MCF 10A (cell line): ENCODE measurements at regions not wholly inside any gene's neighbourhood (a gene's known extent, or its start where the extent isn't known, plus 50 kb on each side); places are given as distances from the start of the nearest gene placed in this dataset.

Source experiments
- BruUV-seq: library from RNA; stranded (reverse); fragments of 400-500 nt; replicated peaks from 2 replicates; lab custom pipeline; 2021; lab: Mats Ljungman, UMichigan
- CTCF ChIA-PET: fragments of 300-600 bp; sonication (Branson Sonifier 250); formaldehyde crosslinking; extraction: SDS; loops from one replicate; lab custom pipeline; 2021; ENCODE audit warnings: antibody characterized with exemption, inconsistent platforms; lab: Yijun Ruan, JAX
- POLR2A ChIA-PET: fragments of 300-600, 350-650 bp; sonication (Branson Sonifier 250); formaldehyde crosslinking; extraction: SDS; loops from one replicate; lab custom pipeline; 2020; ENCODE audit warnings: antibody characterized with exemption, inconsistent platforms; lab: Yijun Ruan, JAX
- DNase-seq: peaks from one replicate; pipeline ENCODE4 v3.0.0-alpha.2; 2018; ENCODE audit not compliant: unreplicated experiment
- H3K27ac Mint-ChIP-seq: one replicate; pipeline ENCODE4 v1.8.0; 2022; ENCODE audit warnings: mild to moderate bottlenecking, low read depth, mixed read lengths; ENCODE audit not compliant: unreplicated experiment
- H3K27me3 Mint-ChIP-seq: one replicate; pipeline ENCODE4 v1.8.0; 2022; ENCODE audit warnings: mixed read lengths; ENCODE audit not compliant: insufficient read depth, unreplicated experiment
- H3K36me3 Mint-ChIP-seq: one replicate; pipeline ENCODE4 v1.8.0; 2022; ENCODE audit warnings: mild to moderate bottlenecking, moderate library complexity, mixed read lengths; ENCODE audit not compliant: insufficient read depth, unreplicated experiment
- H3K4me1 Mint-ChIP-seq: one replicate; pipeline ENCODE4 v1.8.0; 2022; ENCODE audit warnings: mixed read lengths; ENCODE audit not compliant: insufficient read depth, unreplicated experiment
- H3K4me3 Mint-ChIP-seq: one replicate; pipeline ENCODE4 v1.8.0; 2022; ENCODE audit warnings: mild to moderate bottlenecking, moderate library complexity, mixed read lengths; ENCODE audit not compliant: unreplicated experiment
- H3K9me3 Mint-ChIP-seq: one replicate; pipeline ENCODE4 v1.8.0; 2022; ENCODE audit warnings: mixed read lengths; ENCODE audit not compliant: unreplicated experiment
- intact Hi-C: fragments of 100-400 bp; cut with micrococcal nuclease; formaldehyde crosslinking; loops from 2 replicates; pipeline ENCODE4 v1.14.1; 2022
- TF ChIP-seq, protein P1 (sequence below): fragments of 200-600 bp; IDR thresholded peaks from one replicate; pipeline ENCODE4 v1.8.0; 2022; ENCODE audit warnings: antibody characterized with exemption, mild to moderate bottlenecking; ENCODE audit not compliant: unreplicated experiment

GRCh38 chr12:89980236-89980635 is 271.6 kb upstream of the ATP2B1 start:
- no peak overlapping the region for H3K27ac Mint-ChIP-seq
- ChIA-PET POLR2A (interaction anchor here (1.4 kb wide), 1 partner anchor 10 kb away, joined by 4 read pairs; no protein-coding TSS in a partner anchor), CTCF (no interaction called here)
- BruUV-seq: no TSS peak
- no peak overlapping the region for H3K4me3 Mint-ChIP-seq
- H3K9me3 Mint-ChIP-seq: peaks cover 8% of the 10 kb centered on the region
- TF ChIP-seq, protein P1, sequence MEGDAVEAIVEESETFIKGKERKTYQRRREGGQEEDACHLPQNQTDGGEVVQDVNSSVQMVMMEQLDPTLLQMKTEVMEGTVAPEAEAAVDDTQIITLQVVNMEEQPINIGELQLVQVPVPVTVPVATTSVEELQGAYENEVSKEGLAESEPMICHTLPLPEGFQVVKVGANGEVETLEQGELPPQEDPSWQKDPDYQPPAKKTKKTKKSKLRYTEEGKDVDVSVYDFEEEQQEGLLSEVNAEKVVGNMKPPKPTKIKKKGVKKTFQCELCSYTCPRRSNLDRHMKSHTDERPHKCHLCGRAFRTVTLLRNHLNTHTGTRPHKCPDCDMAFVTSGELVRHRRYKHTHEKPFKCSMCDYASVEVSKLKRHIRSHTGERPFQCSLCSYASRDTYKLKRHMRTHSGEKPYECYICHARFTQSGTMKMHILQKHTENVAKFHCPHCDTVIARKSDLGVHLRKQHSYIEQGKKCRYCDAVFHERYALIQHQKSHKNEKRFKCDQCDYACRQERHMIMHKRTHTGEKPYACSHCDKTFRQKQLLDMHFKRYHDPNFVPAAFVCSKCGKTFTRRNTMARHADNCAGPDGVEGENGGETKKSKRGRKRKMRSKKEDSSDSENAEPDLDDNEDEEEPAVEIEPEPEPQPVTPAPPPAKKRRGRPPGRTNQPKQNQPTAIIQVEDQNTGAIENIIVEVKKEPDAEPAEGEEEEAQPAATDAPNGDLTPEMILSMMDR: no peak
- H3K36me3 Mint-ChIP-seq: no peaks in the 10 kb centered on the region
- H3K4me1 Mint-ChIP-seq: peaks cover 6% of the 10 kb centered on the region
- peak; percentile 23 for DNase-seq
- no peaks in the 10 kb centered on the region for H3K27me3 Mint-ChIP-seq
- intact Hi-C loops: no loop called here

- peaks cover 6% of the 10 kb centered on the region for H3K4me1 Mint-ChIP-seq
- TF ChIP-seq, protein P1: no peak
- intact Hi-C loops: no loop called here
- no peak overlapping the region for H3K27ac Mint-ChIP-seq
- no peaks in the 10 kb centered on the region for H3K27me3 Mint-ChIP-seq
- CTCF ChIA-PET: interaction anchor here (0.7 kb wide), 1 partner anchor 450 kb away, joined by 3 read pairs; no protein-coding TSS in a partner anchor
- no TSS peak for BruUV-seq
- H3K9me3 Mint-ChIP-seq: peaks cover 8% of the 10 kb centered on the region
- POLR2A ChIA-PET: interaction anchor here (0.5 to 1.4 kb wide), 5 partner anchors 8 to 866 kb away, joined by 3 to 5 read pairs (median 3); no protein-coding TSS in a partner anchor
- no peak overlapping the region for H3K4me3 Mint-ChIP-seq
- no peak for DNase-seq
- H3K36me3 Mint-ChIP-seq: no peaks in the 10 kb centered on the region
Observed at GRCh38 chr12:89977405-89978085, 268.9 kb upstream of the ATP2B1 start.

- TF ChIP-seq, protein P1: no peak
- BruUV-seq: no TSS peak
Observed at GRCh38 chr12:89976866-89977265, 268.2 kb upstream of the ATP2B1 start.

GRCh38 chr12:89975574-89975973 is 266.9 kb upstream of the ATP2B1 start:
- BruUV-seq: no TSS peak
- intact Hi-C loops: no loop called here

More at GRCh38 chr12:89976866-89977265, 268.2 kb upstream of the ATP2B1 start:
- intact Hi-C loops: no loop called here
- Mint-ChIP-seq H3K27me3 (no peaks in the 10 kb centered on the region), H3K4me1 (peaks cover 6% of the 10 kb centered on the region), H3K4me3 (no peak overlapping the region), H3K27ac (no peak overlapping the region), H3K36me3 (no peaks in the 10 kb centered on the region), H3K9me3 (peaks cover 8% of the 10 kb centered on the region)
- no peak for DNase-seq
- CTCF ChIA-PET: no interaction called here
- POLR2A ChIA-PET: interaction anchor here (0.5 to 1.4 kb wide), 3 partner anchors 9 to 866 kb away, joined by 3 to 5 read pairs (median 4); no protein-coding TSS in a partner anchor

More at GRCh38 chr12:89975574-89975973, 266.9 kb upstream of the ATP2B1 start:
- ChIA-PET CTCF (interaction anchor here (0.6 to 0.7 kb wide), 2 partner anchors 10 to 144 kb away, joined by 3 read pairs; no protein-coding TSS in a partner anchor), POLR2A (interaction anchor here (1.9 kb wide), 1 partner anchor 26 kb away, joined by 5 read pairs; no protein-coding TSS in a partner anchor)
- Mint-ChIP-seq H3K4me1 (peaks cover 10% of the 10 kb centered on the region), H3K9me3 (peaks cover 8% of the 10 kb centered on the region), H3K4me3 (no peak overlapping the region), H3K36me3 (no peaks in the 10 kb centered on the region), H3K27ac (no peak overlapping the region), H3K27me3 (no peaks in the 10 kb centered on the region)
- DNase-seq: no peak
- TF ChIP-seq, protein P1: no peak
